ENCODE measurements at regions not wholly inside any gene's neighbourhood (a gene's known extent, or its start where the extent isn't known, plus 50 kb on each side); places are given as distances from the start of the nearest gene placed in this dataset.

DNA sequence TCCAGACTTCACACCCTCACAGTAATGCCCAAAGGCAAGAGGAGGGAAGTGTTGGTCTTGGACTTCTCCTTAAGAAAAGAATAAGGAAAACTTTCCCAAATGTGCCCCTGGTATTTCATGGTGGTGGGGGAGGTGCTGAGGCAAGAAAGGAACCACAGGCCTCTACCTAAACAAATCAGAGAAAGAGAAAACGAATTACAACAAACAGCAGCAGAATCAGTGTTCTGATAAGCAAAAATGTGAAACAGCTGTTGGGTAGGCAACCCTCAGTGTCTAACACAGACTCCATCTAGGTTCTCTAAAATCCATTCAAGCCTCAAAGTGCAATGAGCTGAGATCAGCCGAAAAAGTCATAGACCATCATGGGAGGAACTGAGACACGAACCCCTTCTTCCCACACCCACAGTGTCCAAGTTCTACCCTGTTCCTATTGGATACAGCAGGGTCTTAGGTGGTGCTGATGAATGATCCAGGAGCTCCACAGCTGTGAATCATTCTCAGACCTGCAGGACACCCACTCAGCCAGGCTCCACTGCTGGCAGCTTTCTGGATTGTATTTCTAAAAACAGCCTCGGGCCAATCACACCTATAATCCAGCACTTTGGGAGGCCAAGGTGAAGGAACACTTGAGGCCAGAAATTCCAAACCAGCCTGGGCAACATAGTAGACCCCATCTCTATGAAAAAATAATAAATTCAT lies 149.1 kb downstream of the PLPP3 start:
- TF ChIP-seq, protein P1, sequence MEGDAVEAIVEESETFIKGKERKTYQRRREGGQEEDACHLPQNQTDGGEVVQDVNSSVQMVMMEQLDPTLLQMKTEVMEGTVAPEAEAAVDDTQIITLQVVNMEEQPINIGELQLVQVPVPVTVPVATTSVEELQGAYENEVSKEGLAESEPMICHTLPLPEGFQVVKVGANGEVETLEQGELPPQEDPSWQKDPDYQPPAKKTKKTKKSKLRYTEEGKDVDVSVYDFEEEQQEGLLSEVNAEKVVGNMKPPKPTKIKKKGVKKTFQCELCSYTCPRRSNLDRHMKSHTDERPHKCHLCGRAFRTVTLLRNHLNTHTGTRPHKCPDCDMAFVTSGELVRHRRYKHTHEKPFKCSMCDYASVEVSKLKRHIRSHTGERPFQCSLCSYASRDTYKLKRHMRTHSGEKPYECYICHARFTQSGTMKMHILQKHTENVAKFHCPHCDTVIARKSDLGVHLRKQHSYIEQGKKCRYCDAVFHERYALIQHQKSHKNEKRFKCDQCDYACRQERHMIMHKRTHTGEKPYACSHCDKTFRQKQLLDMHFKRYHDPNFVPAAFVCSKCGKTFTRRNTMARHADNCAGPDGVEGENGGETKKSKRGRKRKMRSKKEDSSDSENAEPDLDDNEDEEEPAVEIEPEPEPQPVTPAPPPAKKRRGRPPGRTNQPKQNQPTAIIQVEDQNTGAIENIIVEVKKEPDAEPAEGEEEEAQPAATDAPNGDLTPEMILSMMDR (IDR thresholded peaks at IDR 0.05), result no peak
- no peak for TF ChIP-seq EZH2phosphoT487 (IDR thresholded peaks at IDR 0.05)
- no peak for TF ChIP-seq EZH2 (IDR thresholded peaks at IDR 0.05)

Measured in neural progenitor cell (in vitro differentiated cells).